B cell (primary cell): ENCODE measurements at regions not wholly inside any gene's neighbourhood (a gene's known extent, or its start where the extent isn't known, plus 50 kb on each side); places are given as distances from the start of the nearest gene placed in this dataset.

Experiments
- ATAC-seq: fragments of 200-7000 bp; cut with Tn5 transposase; one replicate; pipeline ENCODE4 v1.10.0; 2021; ENCODE audit warnings: low read depth, mild to moderate bottlenecking, moderate number of reproducible peaks, moderate library complexity
- CTCF ChIA-PET: fragments of 350-600 bp; sonication (Branson Sonifier 250); formaldehyde crosslinking; loops from one replicate; lab custom pipeline; 2021; ENCODE audit warnings: antibody characterized with exemption, inconsistent platforms; lab: Charles Lee
- POLR2A ChIA-PET: fragments of 350-600 bp; sonication (Branson Sonifier 250); formaldehyde crosslinking; loops from one replicate; lab custom pipeline; 2021; ENCODE audit warnings: antibody characterized with exemption; lab: Charles Lee
- DNase-seq: peaks from one replicate; pipeline ENCODE4 v3.0.0; 2013
- H2AFZ ChIP-seq: 2 replicates; pipeline ENCODE4 v1.6.1; 2012; ENCODE audit warnings: mild to moderate bottlenecking, low read depth, low read length; ENCODE audit not compliant: insufficient read depth, poor library complexity, severe bottlenecking
- H3K27ac ChIP-seq, 2 donors: 1 replicate in 1 of 2; 2 replicates in 1 of 2; pipeline ENCODE4 v1.5.1; 2012 to 2013; ENCODE audit warnings: low read length in 2 of 2, mild to moderate bottlenecking in 2 of 2, moderate library complexity in 1 of 2
- H3K27me3 ChIP-seq, 4 experiments: fragments of 200-600 bp in 1 of 4; sonication (generic) in 1 of 4; replicated peaks in 1 of 4; 1 replicate in 2 of 4; 2 replicates in 2 of 4; pipeline versions ENCODE4 v1.6.1 to v1.7.0; 2013 to 2016; ENCODE audit warnings: low read length in 3 of 4, mild to moderate bottlenecking in 2 of 4, mixed read lengths in 1 of 4, moderate library complexity in 1 of 4; ENCODE audit not compliant: insufficient read depth in 4 of 4, control insufficient read depth in 3 of 4; ENCODE audit errors: control extremely low read depth in 1 of 4
- H3K36me3 ChIP-seq, 2 experiments: replicated peaks in 1 of 2; 1 replicate in 1 of 2; 2 replicates in 1 of 2; pipeline versions ENCODE4 v1.6.1 to v1.7.1; 2013; ENCODE audit warnings: low read length in 1 of 2; ENCODE audit not compliant: insufficient read depth in 2 of 2, control insufficient read depth in 1 of 2; ENCODE audit errors: control extremely low read depth in 1 of 2, extremely low read depth in 1 of 2
- H3K4me1 ChIP-seq, 2 donors: fragments of 200-600 bp in 1 of 2; sonication (generic) in 1 of 2; 1 replicate in 1 of 2; 2 replicates in 1 of 2; pipeline versions ENCODE4 v1.5.1 to v1.6.1; 2013 to 2017; ENCODE audit warnings: low read length in 2 of 2; ENCODE audit not compliant: control insufficient read depth in 2 of 2, insufficient read depth in 2 of 2
- H3K4me2 ChIP-seq: replicated peaks from 2 replicates; pipeline ENCODE3; 2012; ENCODE audit warnings: mild to moderate bottlenecking, low read depth, low read length; ENCODE audit not compliant: poor library complexity, severe bottlenecking
- H3K4me3 ChIP-seq, 5 experiments: fragments of 200-600 bp in 1 of 5; sonication (generic) in 1 of 5; 1 replicate in 3 of 5; 2 replicates in 2 of 5; pipeline versions ENCODE4 v1.5.1 to v1.7.0; 2011 to 2016; ENCODE audit warnings: low read length in 4 of 5, mild to moderate bottlenecking in 4 of 5, low read depth in 2 of 5, control low read depth in 1 of 5, moderate library complexity in 1 of 5; ENCODE audit not compliant: insufficient read depth in 1 of 5; ENCODE audit errors: control extremely low read depth in 1 of 5, extremely low read depth in 1 of 5
- H3K79me2 ChIP-seq: fragments of 200-600 bp; sonication (generic); one replicate; pipeline ENCODE4 v1.6.0; 2016; ENCODE audit warnings: low read length; ENCODE audit not compliant: control insufficient read depth, insufficient read depth
- H3K9ac ChIP-seq: fragments of 200-600 bp; sonication (generic); 2 replicates; pipeline ENCODE4 v1.6.1; 2017; ENCODE audit warnings: mild to moderate bottlenecking, low read length, moderate library complexity
- H3K9me3 ChIP-seq, 3 donors: one replicate each; pipeline versions ENCODE4 v1.6.1 to v1.7.1; 2013; ENCODE audit warnings: low read length in 2 of 3; ENCODE audit not compliant: control insufficient read depth in 2 of 3, insufficient read depth in 1 of 3; ENCODE audit errors: control extremely low read depth in 1 of 3
- H4K20me1 ChIP-seq: 2 replicates; pipeline ENCODE4 v1.6.0; 2012; ENCODE audit warnings: mild to moderate bottlenecking, low read length; ENCODE audit not compliant: insufficient read depth, control insufficient read depth, poor library complexity, severe bottlenecking
- H3K27ac Mint-ChIP-seq: one replicate; pipeline ENCODE4 v1.8.0; 2021; ENCODE audit warnings: mixed read lengths
- H3K27me3 Mint-ChIP-seq: one replicate; pipeline ENCODE4 v1.8.0; 2021; ENCODE audit warnings: mixed read lengths
- H3K4me1 Mint-ChIP-seq: one replicate; pipeline ENCODE4 v1.8.0; 2021; ENCODE audit warnings: mixed read lengths
- H3K4me3 Mint-ChIP-seq: one replicate; pipeline ENCODE4 v1.8.0; 2021; ENCODE audit warnings: mixed read lengths
- H3K9me3 Mint-ChIP-seq: one replicate; pipeline ENCODE4 v1.8.0; 2022; ENCODE audit warnings: mixed read lengths; ENCODE audit not compliant: insufficient read depth
- CTCF ChIP-seq: fragments of 200-600 bp; IDR thresholded peaks from one replicate; pipeline ENCODE4 v1.8.0; 2022; ENCODE audit warnings: antibody characterized with exemption, mild to moderate bottlenecking
- EZH2 ChIP-seq: IDR thresholded peaks from 2 replicates; pipeline ENCODE4 v1.6.1; 2012; ENCODE audit warnings: borderline replicate concordance, low read depth, mild to moderate bottlenecking, moderate library complexity, low read length; ENCODE audit not compliant: insufficient read depth, poor library complexity, severe bottlenecking
- WGBS: methylation state at CpG from one replicate; pipeline ENCODE4 v1.1.5; 2013; ENCODE audit warnings: missing lambda C conversion rate; ENCODE audit not compliant: insufficient coverage; 5-methylcytosine and 5-hydroxymethylcytosine counted together
- intact Hi-C: fragments of 100-400 bp; cut with micrococcal nuclease; formaldehyde crosslinking; loops from one replicate; pipeline ENCODE4 v1.10.0; 2022

- no peak overlapping the region for H3K4me3 Mint-ChIP-seq
- no peaks in the 10 kb centered on the region for H3K4me1 Mint-ChIP-seq
- no CpG with 5 or more reads among the region's 5 CpGs for WGBS
- H3K27ac Mint-ChIP-seq, result no peak overlapping the region
- Histone ChIP-seq H3K79me2 (no peaks in the 10 kb centered on the region), H2AFZ (no peak overlapping the region), H4K20me1 (no peaks in the 10 kb centered on the region), H3K36me3 (no peaks in the 10 kb centered on the region), H3K4me3 (no peak overlapping the region), H3K27ac (no peak overlapping the region), H3K4me1 (no peaks in the 10 kb centered on the region), H3K27me3 (no peaks in the 10 kb centered on the region), H3K9ac (no peak overlapping the region), H3K9me3 (peaks cover 0 to 4% (median 3%) of the 10 kb centered on the region in 3 donors), H3K4me2 (no peak overlapping the region)
- ATAC-seq, result no peak
- TF ChIP-seq EZH2 (no peak), CTCF (no peak)
- peaks cover 7% of the 10 kb centered on the region for H3K9me3 Mint-ChIP-seq
- POLR2A ChIA-PET, result no interaction called here
- CTCF ChIA-PET, result no interaction called here
- intact Hi-C loops, result no loop called here
- no peak for DNase-seq
- H3K27me3 Mint-ChIP-seq, result no peaks in the 10 kb centered on the region
Observed at GRCh38 chr16:6192984-6193383, 1095.4 kb upstream of the EEF2KMT start.

- no peak overlapping the region for H2AFZ ChIP-seq
- H3K4me3 ChIP-seq, result no peak overlapping the region
- no peaks in the 10 kb centered on the region for H3K79me2 ChIP-seq
- ChIA-PET CTCF (no interaction called here), POLR2A (no interaction called here)
- H3K4me2 ChIP-seq, result no peak overlapping the region
- ATAC-seq (no peak), DNase-seq (no peak)
- Mint-ChIP-seq H3K27me3 (no peaks in the 10 kb centered on the region), H3K27ac (no peak overlapping the region), H3K4me3 (no peak overlapping the region), H3K4me1 (no peaks in the 10 kb centered on the region), H3K9me3 (peaks cover 7% of the 10 kb centered on the region)
- intact Hi-C loops, result no loop called here
- no peaks in the 10 kb centered on the region for H3K4me1 ChIP-seq
- TF ChIP-seq CTCF (no peak), EZH2 (no peak)
- no peaks in the 10 kb centered on the region for H3K36me3 ChIP-seq
- H3K27ac ChIP-seq, result no peak overlapping the region
- no peak overlapping the region for H3K9ac ChIP-seq
- H3K9me3 ChIP-seq, result peaks cover 0 to 4% (median 3%) of the 10 kb centered on the region in 3 donors
- no peaks in the 10 kb centered on the region for H3K27me3 ChIP-seq
- no peaks in the 10 kb centered on the region for H4K20me1 ChIP-seq
- no CpG with 5 or more reads among the region's 3 CpGs for WGBS
Observed at GRCh38 chr16:6192532-6192931, 1094.9 kb upstream of the EEF2KMT start.
